ENCODE measurements at regions not wholly inside any gene's neighbourhood (a gene's known extent, or its start where the extent isn't known, plus 50 kb on each side); places are given as distances from the start of the nearest gene placed in this dataset.

GRCh38 chr14:22485178-22485577, 103.8 kb downstream of the DAD1 start (continued):
- TF ChIP-seq STAT6 (CRISPR knock-in tag; IDR thresholded peaks at IDR 0.05; ENCODE audit: borderline replicate concordance) (no peak), ZBTB14 (CRISPR knock-in tag; IDR thresholded peaks at IDR 0.05) (no peak), HNRNPUL1 (IDR thresholded peaks at IDR 0.05; ENCODE audit: low read depth, low read length) (no peak), ZNF678 (CRISPR knock-in tag; IDR thresholded peaks at IDR 0.05) (no peak), STAT5B (CRISPR knock-in tag; IDR thresholded peaks at IDR 0.05) (no peak)

GRCh38 chr14:22484632-22485031, 104.4 kb downstream of the DAD1 start:
- Histone ChIP-seq H2AFZ (ENCODE audit: low read length) (no peak overlapping the region), H3K9ac (ENCODE audit: insufficient read depth, low read depth, low read length) (no peak overlapping the region), H3K27ac (ENCODE audit: extremely low read length, insufficient read depth, low read length) (no peak overlapping the region), H3K4me3 (replicated peaks in 1 of 3; ENCODE audit: insufficient read depth in 1 of 3, low read depth in 2 of 3, low read length in 3 of 3) (no peak overlapping the region), H4K20me1 (ENCODE audit: insufficient read depth, low read length) (no peaks in the 10 kb centered on the region), H3K4me2 (ENCODE audit: low read depth, low read length) (no peak overlapping the region), H3K27me3 (ENCODE audit: control insufficient read depth in 1 of 2, insufficient read depth in 2 of 2, low read length in 2 of 2) (peaks cover 0 to 42% of the 10 kb centered on the region in 2 experiments; a peak in 3 of 5 replicates), H3K9me3 (ENCODE audit: low read length) (no peaks in the 10 kb centered on the region), H3K4me1 (ENCODE audit: insufficient read depth, low read length) (no peaks in the 10 kb centered on the region), H3K79me2 (ENCODE audit: insufficient read depth, low read length) (no peaks in the 10 kb centered on the region), H3K36me3 (replicated peaks in 1 of 2; ENCODE audit: control insufficient read depth in 1 of 2, insufficient read depth in 2 of 2, low read length in 2 of 2) (no peaks in the 10 kb centered on the region)
- in situ Hi-C loops (cut with HindIII; ENCODE audit: extremely low pct_ligation_motif_present, low pct_unique_long_range_greater_than_20kb), result no loop called here
- 38% methylated on average over 5 of the region's 5 CpGs for WGBS (ENCODE audit: low lambda C conversion rate)
- ATAC-seq, result no peak
- ChIA-PET POLR2A (no interaction called here), CTCF (ENCODE audit: low intra/inter-chr PET ratio, low total read pairs) (no interaction called here)
- intact Hi-C loops (cut with micrococcal nuclease; ENCODE audit: unreplicated experiment), result no loop called here
- BruUV-seq (replicated peaks), result no TSS peak
- FAIRE-seq, result no peak
- DNase-seq (ENCODE audit: low spot score), result no peak
- TF ChIP-seq ZFP36L2 (CRISPR knock-in tag; IDR thresholded peaks at IDR 0.05) (no peak), HNRNPK (IDR thresholded peaks at IDR 0.05; ENCODE audit: low read depth, low read length, poor library complexity, severe bottlenecking) (no peak), NRL (CRISPR knock-in tag; IDR thresholded peaks at IDR 0.05; ENCODE audit: borderline replicate concordance) (no peak), ZNF747 (CRISPR knock-in tag; IDR thresholded peaks at IDR 0.05; ENCODE audit: borderline replicate concordance) (no peak), CREB3 (CRISPR knock-in tag; IDR thresholded peaks at IDR 0.05) (no peak), AKAP8 (CRISPR knock-in tag; IDR thresholded peaks at IDR 0.05) (no peak)

Data from HepG2 (cell line).